ENCODE measurements at regions not wholly inside any gene's neighbourhood (a gene's known extent, or its start where the extent isn't known, plus 50 kb on each side); places are given as distances from the start of the nearest gene placed in this dataset.

DNA sequence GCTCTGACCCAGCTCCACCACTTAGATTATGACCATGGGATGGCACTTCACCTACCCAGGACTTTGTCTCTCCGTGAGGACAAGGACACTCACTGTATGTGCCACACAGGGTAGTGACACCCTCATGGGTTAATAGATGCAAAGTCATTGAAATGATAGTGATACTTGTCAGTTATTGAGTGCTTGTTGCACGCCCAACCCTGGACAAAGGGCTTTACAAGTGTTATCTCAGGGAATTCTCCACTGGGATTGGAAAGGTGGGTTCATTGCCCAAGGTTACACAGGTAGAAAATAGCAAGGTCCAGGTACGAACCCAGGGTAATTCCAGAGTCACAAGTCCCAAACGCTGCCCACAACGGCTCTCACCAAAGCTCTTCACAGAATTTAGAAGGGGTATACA, 158.2 kb downstream of the TRIM29 start:
- no peak for DNase-seq

DNA sequence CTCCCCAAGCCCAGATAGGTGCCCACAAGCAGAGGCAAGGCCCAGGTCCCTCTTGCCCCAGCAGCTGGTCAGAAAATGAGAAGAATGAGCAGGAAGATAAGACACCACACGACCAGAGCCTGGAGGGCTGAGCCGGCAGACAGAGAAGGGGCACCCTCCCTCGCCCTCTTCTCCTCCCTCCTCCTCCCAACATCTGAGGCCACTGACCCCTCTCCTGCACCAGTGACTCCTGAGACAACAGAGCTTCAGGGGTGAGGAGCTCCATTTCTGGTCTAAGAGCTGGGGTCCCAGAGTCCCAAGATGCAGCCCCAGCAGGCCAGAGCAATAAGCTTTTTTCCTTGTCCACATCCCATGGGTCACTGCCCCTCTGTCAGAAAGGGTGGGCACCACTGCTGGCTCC, 159.2 kb downstream of the TRIM29 start:
- no peak for DNase-seq

DNA sequence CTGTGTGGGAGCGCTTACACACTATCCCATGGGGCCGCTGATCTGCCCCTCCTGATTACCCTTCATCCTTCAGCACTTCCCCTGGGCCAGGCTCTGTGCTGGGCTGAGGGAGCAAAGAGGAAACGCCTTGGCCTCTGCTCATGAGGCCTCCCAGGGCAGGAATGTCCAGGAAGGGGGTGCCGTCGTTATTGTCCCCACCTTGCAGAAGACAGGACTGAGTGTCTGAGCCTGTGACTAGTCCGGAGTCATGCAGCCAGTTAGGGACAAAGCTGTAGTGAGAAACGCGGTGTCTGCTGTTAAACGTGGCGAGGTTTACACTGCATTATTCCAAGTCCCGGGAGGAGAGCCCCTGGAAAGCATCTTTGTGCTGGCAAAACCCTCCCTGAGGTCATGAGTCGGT, 160.0 kb downstream of the TRIM29 start:
- no peak for DNase-seq

DNA sequence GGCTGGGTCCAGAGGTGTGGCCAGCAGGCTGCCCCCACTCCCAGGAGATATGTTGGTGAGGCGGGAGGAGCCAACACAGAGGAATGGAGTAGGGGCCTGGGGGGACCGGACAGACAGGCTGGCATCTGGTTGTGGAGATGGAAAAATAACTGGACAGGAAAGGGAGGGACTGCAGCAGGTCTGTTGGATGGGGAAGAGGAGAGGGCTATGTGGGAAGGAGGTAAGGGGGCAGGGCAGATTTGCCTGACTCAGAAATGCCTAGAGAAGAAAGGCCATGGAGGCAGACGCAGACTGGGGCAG, 160.4 kb downstream of the TRIM29 start:
- DNase-seq, result no peak

DNA sequence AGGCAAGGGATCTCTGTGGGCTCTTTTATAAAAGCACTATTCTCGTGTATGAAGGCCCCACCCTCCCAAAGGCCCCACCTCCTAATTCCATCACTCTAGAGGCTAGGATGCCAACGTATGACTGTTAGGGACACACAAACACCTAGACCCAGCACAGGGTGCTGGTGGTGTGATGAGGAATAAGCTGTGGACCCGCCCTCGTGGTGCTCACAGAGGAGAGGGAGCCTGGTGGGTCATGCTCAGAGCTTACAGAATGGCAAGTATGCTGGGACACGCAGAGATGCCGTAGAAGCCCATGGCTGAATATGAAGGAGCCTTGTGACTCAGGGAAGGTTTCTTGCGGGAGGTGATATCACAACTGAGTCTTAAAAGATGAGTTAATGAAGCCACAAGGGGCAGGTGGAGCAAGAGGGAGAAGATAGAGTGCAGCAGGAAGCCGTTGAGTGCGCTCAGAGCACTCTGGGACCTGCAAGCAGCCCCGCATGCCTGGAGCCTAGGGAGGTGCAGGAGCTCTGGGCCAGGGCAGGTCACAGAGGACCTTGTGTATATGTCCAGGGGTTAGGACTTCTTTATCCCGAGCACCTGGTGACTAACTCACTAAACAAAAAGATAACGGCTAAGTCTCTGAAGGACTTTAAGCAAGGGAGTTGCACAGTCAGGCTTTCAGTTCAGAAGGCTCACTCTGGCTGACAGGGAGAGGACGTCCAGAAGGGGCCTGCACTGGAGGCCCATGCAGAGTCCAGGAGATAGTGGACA, 160.9 kb downstream of the TRIM29 start:
- DNase-seq, result no peak

DNA sequence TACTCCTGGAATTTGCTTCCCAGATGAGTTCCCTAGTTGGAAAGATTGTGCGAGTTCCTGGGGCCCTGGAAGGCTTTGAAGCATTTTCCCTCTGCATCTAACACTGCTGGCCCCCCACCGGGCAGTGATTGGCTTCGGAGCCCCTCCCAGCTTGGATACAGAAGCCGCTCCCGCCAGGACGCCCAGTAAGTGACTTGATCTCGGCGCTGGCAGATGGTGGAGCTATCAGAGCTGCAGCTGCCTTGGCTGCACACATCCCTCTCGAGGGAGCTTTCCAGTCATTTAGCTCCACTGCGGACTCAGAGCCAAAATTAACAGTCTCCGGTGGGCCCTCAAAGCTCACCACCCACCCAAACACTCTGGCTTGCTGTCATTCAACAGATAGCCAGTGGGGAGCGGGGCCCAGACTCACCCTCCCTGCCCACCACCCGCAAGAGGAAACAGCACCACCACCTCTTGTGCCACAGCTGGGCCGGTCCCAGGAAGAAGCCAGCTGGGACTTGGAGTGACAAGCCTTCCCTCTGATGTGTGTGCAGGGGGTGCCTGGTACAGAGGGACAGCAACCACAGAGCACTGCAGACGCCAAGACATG, 162.3 kb downstream of the TRIM29 start:
- peak; percentile 51 to 79 (median 52) for DNase-seq

DNA sequence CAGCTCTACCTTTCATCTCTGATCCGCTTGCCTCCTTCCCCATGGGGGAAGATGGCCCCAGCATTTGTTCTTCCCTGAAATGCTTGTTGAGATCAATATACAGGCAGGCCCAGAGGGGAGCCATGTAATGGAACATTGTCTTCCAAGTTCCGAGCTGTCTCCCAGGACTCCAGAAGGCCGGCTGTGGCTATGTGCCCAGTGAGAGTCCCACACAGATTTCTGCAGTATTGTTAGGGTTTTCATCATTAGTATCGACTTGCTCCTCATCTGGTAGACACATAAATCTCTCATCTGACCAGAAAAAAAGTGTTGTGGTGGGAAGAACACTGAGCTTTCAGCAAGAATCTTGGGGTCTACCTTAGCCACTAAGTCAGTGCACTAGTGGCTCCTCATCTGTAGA, 163.4 kb downstream of the TRIM29 start:
- no peak for DNase-seq

DNA sequence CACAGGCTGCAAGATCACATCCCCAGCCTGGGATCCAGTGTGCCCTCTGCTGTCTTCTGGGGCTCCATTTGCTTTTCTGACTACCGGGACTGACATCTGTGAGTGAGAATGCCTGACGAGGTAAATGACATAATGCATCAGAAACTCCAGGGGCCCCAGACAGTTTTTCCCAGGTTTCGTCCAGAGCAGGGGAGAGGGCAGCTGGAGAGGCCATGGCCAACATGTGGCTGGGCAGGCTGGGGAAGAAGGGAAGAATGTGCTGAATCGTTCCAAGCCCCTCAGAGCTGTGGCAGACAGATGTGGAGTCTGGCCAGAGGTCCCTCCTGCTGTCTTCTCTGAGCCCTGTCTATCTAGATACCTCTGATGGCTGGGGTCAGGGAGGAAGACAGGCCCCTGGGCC, 163.9 kb downstream of the TRIM29 start:
- no peak for DNase-seq

DNA sequence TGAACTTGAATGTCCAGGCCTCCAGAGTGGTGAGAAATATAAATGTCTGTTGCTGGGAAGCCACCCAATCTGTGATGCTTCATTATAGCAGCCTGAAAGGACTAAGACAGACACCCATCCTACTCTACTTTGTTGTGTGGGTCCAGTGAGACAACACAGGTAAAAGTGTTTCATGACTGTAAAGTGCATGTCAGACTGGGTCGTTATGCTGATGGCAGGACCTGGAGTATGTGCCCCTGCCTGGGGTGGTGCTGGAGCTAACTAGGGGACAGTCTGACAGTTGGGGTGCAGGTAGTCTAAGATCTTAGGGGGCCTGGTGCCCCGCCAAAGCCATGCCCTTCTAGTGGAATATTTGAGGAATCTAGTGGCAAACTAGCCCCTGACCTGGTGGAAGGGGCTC, 165.6 kb downstream of the TRIM29 start:
- DNase-seq, result no peak

DNA sequence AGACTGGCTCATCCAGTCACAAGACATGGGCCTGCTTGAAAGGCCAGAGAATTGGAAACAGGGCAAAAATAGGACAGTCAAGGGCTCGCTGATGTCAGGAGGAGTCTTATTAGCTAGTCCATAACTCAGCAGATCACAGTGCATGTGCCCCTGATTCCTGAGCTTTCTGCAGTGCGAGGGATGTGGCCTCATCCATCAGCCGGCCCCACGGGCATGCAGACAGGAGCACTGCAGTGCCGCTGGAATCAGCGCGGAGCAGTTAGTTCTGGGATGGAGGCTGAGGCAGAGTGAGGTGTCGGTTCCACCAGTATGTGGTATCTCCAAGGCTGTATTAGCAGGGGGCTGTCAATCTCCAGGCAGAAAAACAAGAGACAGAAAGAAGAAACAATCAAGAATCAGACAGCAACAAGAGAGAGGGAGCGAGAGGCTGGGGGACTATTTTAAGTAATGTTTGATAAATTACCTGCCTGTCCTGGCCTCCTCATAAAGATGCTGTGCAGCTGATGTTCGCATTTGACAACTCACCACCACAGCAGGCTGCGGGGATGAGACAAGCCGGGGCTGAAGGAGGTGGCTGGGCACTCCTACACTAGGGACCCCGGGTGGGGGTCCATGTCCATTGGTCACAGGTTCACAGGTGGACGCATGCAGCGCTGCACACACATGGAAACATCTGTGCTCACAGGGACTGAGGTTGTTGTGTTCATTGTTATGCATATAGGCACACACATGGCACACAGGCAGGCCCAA, 167.2 kb downstream of the TRIM29 start:
- DNase-seq, result no peak

DNA sequence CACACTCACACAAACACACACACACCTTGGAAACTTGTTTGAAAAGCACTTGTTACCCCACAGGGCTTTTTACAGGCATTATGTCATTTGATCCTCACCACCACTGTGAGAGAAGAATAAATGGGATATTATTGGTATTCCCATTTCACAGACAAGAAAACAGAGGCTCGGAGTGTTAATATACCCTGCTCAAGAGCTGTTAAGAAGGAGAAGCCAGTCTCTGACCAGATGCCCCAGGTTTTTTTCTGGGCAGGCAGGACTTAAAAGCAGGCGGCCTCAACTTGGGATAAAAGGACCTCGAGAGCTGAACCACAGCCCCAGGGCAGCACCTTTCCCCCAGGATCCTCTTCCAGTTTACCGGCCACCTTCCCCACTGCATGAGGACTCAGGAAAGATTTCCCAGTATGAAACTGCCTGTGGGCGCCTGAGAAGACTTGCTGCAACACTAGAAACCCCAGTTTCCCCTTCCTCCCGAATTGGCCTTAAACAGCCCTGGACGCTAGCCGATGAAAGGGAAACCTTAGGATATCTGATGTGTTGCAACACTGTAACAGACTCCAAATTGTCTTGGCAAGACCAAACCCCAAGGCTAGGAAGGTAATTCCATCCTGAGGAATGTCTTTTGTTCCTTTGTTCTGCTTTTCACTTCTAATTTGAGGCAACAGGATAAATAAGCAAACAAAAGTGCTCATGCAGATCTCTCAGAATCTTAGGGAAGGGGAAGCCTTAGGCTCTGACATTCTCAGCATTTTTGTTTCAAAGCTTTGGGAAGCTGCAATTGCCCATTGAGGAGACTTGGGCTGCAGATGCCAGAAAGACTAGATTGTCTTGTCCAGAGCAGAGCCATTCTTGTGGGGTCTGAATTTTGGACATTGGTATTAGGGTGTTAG, 173.5 kb downstream of the TRIM29 start:
- no peak for DNase-seq

DNA sequence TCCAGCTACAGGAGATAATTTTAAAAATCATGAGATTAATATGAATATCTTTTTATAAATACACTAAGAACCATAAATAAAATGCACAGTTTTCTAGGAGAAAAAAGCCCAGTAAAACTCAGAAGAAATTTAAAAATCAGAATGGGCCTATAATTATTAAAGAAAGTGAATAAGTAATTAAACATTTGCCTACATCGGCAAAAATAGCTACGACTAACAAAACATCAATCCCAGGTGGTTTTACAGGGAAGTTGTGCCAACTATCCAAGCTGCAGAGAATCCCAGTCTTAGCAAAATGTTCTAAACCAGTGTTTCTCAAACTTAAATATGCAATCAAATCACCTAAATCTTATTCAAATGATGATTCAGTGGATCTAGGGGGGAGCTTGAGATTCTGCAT, 180.0 kb downstream of the TRIM29 start:
- no peak for DNase-seq

DNA sequence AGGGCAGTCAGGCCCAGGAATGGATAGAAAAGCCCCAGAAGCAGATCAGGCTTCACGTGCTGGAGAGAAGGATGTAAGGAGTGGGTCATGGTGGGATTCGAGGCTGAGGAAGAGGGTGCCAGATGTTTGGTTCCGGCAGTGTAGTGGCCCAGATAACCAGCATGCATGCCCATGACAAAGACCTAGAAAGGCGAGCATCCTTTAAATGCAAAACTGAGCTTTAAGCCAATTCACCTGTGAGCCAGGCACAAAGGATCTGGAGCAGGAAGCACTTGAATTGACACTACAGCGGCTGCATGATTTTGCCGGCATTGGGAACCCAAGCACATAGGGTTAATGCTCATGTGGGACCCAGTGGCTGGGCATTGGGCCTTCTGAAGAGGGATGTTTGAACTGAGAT, 185.5 kb downstream of the TRIM29 start:
- no peak for DNase-seq

DNA sequence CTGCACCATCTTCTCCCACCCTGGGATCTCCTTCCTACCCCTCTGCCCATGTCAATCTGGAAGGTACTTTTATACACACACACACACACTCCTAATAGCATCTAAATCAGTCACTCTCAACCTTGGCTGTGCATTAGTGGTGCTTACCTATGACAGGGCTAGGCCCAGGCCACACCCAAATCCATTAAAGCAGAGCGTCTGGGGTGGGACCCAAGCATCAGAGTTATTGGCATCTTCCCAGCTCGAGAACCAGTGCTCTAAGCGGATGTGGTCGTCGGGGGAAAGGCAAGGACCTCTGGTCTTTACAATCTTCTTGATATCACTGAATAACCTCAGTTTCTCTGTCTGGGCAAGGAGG, 194.6 kb downstream of the TRIM29 start:
- peak in 1 of 3 experiments; percentile 9 for DNase-seq

DNA sequence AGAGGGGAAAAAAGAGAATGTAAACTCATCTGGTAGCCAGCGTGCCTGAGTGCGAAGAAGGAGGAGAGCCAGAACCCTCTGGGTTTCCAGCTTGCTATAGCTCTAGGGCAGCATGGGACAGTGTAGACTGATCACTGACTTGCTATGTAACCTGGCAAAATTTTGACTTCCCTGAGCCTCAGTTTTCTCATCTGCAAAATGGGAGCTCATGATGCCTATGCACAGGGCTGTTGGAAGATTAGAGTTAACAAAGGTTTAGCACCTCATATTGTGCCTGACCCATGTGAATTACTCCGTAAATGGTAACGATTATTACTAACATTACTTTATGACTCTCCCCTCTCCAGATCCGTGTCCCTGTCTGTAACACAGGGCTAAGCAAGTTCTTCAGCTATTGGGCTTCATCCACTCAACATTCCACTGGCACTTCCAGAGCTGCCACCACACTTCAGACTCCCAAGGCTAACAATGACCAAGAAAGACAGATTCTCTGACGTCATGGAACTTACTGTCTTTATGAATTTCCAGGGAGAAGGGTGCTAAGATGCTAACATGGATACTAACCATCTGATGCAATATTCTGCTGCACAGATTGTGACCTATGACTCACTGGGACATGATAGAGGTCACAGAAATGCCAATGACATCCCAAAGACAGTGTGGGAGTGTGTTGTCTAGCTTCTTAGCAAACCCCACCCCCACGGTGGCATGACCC, 195.2 kb downstream of the TRIM29 start:
- DNase-seq, result no peak

DNA sequence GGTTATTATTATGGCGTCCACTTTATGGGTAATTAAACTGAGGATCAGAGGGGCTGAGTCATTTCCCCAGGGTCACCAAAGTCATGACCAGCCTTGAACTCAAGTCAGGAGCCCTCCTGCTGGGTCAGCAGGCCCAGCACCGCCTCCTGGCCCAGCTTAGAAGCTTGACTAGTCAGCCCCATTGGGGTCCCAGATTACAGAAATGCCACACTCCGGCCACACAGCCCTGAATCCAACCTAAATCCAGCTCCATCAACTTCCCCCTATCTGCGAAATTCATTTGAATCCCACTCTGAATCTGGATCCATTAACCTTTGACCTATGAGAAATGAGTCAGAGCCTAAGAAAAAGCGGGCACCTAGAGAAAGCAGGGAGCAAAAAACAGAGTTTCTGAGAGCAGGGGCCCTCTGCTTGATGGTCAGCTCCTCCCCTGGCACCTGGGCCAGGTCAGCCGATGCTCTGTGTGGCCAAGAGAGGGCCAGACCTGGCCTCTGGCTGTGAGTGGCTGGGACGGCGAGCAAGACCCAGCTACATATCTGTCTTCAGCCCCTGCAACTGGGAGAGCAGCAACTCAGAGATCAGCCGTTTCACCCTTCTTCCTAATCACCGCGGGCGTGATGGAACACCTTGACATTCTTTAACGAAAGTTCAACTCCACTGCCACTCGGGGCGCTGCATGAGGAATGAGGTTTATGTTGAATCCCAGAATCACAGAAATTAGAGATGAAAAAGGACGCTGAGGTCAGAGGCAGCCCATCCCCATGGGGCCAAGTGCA, 196.1 kb downstream of the TRIM29 start:
- no peak for DNase-seq

DNA sequence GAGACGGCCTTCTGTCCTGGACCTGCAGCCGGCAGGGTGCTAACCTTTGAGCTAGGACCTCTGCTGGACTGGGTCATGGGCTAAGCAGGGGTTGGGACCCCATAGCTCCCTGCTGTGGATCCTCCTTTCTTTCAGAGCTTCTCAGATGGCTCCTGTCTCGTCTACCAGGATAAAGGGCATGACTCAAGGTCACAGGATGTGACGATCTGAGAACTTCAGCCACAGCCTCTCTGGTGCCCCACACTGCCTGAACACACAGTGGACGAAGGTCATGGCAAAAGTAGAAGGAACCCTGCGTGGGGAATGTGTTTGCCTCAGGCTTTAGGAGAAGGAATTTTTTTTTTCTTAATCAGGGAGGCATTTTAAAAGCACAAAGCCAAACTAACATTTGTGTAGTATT, 196.7 kb downstream of the TRIM29 start:
- no peak for DNase-seq

DNA sequence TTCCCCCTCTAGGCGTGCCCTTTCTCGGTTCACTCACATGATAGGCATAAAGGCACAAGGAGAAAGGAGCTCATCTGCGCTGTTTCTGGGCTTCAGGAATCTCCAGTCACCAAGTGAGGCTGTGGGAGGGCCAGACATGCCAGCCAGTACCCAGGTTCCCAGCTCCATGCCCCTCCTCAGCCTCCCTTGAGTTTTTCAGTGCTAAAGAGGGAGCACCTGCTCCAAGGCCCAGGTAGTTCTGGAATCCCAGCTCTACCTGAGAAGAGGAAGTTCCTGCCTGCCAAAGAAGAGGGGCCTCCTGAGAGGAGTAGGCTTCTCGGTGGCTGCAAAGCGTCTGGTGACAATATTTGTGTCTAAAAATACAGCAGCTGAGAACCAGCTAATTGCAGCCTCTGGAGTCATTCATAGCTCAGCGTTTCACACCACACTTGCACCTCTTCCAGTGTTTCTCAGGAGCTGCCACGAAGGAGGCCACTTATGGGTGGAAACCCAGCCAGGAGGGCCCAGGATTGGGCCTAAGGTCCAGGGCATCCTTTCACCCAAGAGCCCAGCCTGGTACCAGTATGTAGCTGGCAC, 197.4 kb downstream of the TRIM29 start:
- no peak for DNase-seq

DNA sequence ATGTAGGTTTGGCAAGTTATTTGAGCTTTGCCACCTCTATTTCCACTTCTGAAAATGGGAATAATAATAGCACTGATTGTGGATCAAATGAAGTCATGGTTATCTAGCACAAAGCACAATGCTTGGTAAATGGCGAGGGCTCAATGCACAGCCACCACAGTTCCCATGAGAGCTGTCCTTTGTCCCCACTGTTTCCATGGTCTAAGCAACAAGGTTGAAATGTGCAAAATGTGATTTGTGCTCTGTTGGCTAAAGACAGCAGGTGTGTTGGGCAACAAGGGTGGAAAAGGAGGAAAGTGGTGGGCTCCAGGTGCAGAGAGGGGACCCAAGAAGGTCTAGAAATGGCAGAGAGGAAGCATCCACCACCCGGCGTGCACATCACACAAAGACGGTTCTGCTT, 200.5 kb downstream of the TRIM29 start:
- DNase-seq, result no peak

DNA sequence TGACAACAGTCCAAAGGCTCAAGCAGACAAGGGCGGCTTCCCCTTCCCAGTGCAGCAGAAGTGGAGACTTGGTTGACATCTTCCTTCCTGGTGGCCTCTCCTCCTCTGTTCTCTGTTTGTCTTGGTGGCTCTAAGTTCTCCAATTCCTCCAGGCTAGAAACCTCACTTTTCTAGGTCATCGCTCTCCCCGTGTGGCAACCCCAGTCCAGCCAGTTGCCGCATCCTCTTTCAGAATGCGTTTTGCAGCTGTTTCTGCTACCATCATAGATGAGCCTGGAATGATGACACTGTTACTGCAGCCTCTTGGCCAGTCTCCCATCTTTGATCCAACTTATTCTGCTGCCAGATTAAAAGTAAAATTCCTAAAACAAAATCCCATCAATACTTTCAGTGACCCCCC, 201.5 kb downstream of the TRIM29 start:
- no peak for DNase-seq

DNA sequence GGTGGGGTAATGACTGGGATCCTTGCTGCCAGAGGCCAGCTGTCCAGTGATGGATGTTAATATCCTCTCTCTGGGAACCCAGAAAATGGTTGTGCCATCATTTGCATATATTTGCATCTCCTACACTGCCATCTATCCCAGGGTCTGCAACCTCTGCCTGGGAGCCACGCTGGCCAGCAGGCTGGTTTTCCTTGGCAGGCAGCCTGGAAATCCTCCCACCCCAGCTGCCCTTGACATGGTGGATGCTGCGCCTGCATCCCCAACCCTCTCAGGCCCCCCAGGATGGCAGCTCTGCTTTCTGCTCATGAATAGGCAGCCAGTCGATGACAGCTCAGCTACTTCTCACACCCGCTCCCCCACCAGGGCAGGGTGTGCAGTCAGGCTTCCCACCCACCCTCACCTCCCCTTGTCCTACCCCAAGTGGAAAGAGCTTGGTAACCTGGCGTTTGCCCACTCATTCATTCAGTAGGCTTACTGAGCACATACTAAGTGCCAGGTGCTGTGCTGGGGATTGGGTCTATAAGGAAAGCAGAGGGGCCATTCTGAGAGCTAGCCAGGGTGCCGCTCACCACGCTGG, 202.5 kb downstream of the TRIM29 start:
- DNase-seq, result no peak

All from NCI-H1417 (cell line).